Common myeloid progenitor, CD34-positive (primary cell): ENCODE measurements at regions not wholly inside any gene's neighbourhood (a gene's known extent, or its start where the extent isn't known, plus 50 kb on each side); places are given as distances from the start of the nearest gene placed in this dataset.

ENCODE experiments used
- CTCF ChIA-PET: fragments of 350-600 bp; sonication (Branson Sonifier 250); formaldehyde crosslinking; loops from one replicate; lab custom pipeline; 2021; ENCODE audit warnings: antibody characterized with exemption; lab: Charles Lee
- POLR2A ChIA-PET: fragments of 350-600 bp; sonication (Branson Sonifier 250); formaldehyde crosslinking; loops from one replicate; lab custom pipeline; 2021; ENCODE audit warnings: antibody characterized with exemption; lab: Charles Lee
- DNase-seq, 3 donors: peaks; one replicate each; pipeline versions ENCODE4 v3.0.0 to v3.0.0-alpha.2; 2013
- H3K27ac ChIP-seq, 2 experiments: 1 replicate in 1 of 2; 2 replicates in 1 of 2; pipeline ENCODE4 v1.7.0; 2013; ENCODE audit warnings: inconsistent platforms in 2 of 2, low read length in 2 of 2, mild to moderate bottlenecking in 2 of 2, low read depth in 1 of 2, moderate library complexity in 1 of 2; ENCODE audit not compliant: severe bottlenecking in 2 of 2, insufficient read depth in 1 of 2, poor library complexity in 1 of 2
- H3K27me3 ChIP-seq, 5 experiments: replicated peaks in 2 of 5; 1 replicate in 3 of 5; 2 replicates in 2 of 5; pipeline versions ENCODE4 v1.6.1 to v1.7.0; 2013; ENCODE audit warnings: low read length in 4 of 5, mild to moderate bottlenecking in 2 of 5, moderate library complexity in 2 of 5, inconsistent platforms in 1 of 5; ENCODE audit not compliant: insufficient read depth in 5 of 5, control insufficient read depth in 4 of 5
- H3K36me3 ChIP-seq, 4 experiments: 1 replicate in 2 of 4; 2 replicates in 2 of 4; pipeline versions ENCODE4 v1.6.1 to v1.7.0; 2013; ENCODE audit warnings: low read length in 3 of 4, control low read depth in 1 of 4, mild to moderate bottlenecking in 1 of 4; ENCODE audit not compliant: control insufficient read depth in 4 of 4, insufficient read depth in 4 of 4
- H3K4me1 ChIP-seq, 4 experiments: 1 replicate in 3 of 4; 2 replicates in 1 of 4; pipeline versions ENCODE4 v1.6.1 to v1.7.1; 2013; ENCODE audit warnings: low read length in 3 of 4, mild to moderate bottlenecking in 3 of 4, control low read depth in 1 of 4, inconsistent platforms in 1 of 4, moderate library complexity in 1 of 4; ENCODE audit not compliant: control insufficient read depth in 4 of 4, insufficient read depth in 4 of 4; ENCODE audit errors: control extremely low read depth in 1 of 4
- H3K4me3 ChIP-seq, 7 experiments: 1 replicate in 4 of 7; 2 replicates in 3 of 7; pipeline versions ENCODE4 v1.5.1 to v1.7.0; 2013; ENCODE audit warnings: mild to moderate bottlenecking in 7 of 7, low read length in 6 of 7, moderate library complexity in 6 of 7, inconsistent platforms in 2 of 7, low read depth in 2 of 7, control low read depth in 1 of 7; ENCODE audit not compliant: insufficient read depth in 4 of 7, control insufficient read depth in 1 of 7; ENCODE audit errors: extremely low read depth in 1 of 7
- H3K9me3 ChIP-seq, 5 experiments: 1 replicate in 4 of 5; 2 replicates in 1 of 5; pipeline versions ENCODE4 v1.6.1 to v1.7.1; 2013; ENCODE audit warnings: low read length in 4 of 5, mild to moderate bottlenecking in 2 of 5, inconsistent platforms in 1 of 5, low read depth in 1 of 5, moderate library complexity in 1 of 5; ENCODE audit not compliant: control insufficient read depth in 4 of 5, insufficient read depth in 2 of 5; ENCODE audit errors: control extremely low read depth in 1 of 5
- WGBS: methylation state at CpG from one replicate; pipeline ENCODE4 v1.1.5; 2013; ENCODE audit not compliant: insufficient coverage; 5-methylcytosine and 5-hydroxymethylcytosine counted together

- no peak for DNase-seq
- Histone ChIP-seq H3K36me3 (no peaks in the 10 kb centered on the region), H3K9me3 (no peaks in the 10 kb centered on the region), H3K4me3 (no peak overlapping the region), H3K4me1 (no peaks in the 10 kb centered on the region), H3K27me3 (no peaks in the 10 kb centered on the region), H3K27ac (no peak overlapping the region)
- ChIA-PET CTCF (interaction anchor here (0.6 to 1.2 kb wide), 2 partner anchors 36 to 69 kb away, joined by 3 read pairs; no protein-coding TSS in a partner anchor), POLR2A (no interaction called here)
- 97% methylated on average over 2 of the region's 5 CpGs for WGBS
Measured at GRCh38 chr10:61846370-61847031, 55.0 kb upstream of the ARID5B start.

DNA sequence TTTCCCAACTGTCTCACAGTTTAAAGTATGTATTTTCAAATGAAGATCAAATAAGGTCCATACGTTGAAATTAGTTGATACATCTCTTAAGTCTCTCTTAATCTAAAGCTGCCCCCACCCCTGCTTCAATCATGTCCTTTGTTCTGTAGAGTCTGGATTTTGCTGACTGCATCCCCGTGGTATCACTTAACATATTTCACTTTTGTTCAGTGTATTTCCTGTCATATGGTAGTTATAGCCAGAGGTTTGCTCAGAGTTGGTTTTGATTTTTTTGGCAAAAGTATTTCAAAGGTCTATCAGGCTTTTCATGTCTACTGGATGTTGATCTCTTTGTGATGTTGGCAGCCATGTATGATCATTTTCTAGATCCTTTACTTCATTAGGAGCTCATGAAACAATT lies 54.4 kb upstream of the ARID5B start:
- H3K4me3 ChIP-seq, result no peak overlapping the region
- ChIA-PET CTCF (interaction anchor here (0.6 kb wide), 1 partner anchor 35 kb away, joined by 3 read pairs; no protein-coding TSS in a partner anchor), POLR2A (no interaction called here)
- H3K27ac ChIP-seq, result no peak overlapping the region
- DNase-seq, result peak in 1 of 3 donors; percentile 34
- WGBS, result no CpG with 5 or more reads among the region's 2 CpGs
- H3K36me3 ChIP-seq, result no peaks in the 10 kb centered on the region
- H3K4me1 ChIP-seq, result no peaks in the 10 kb centered on the region
- H3K27me3 ChIP-seq, result no peaks in the 10 kb centered on the region
- H3K9me3 ChIP-seq, result no peaks in the 10 kb centered on the region

DNA sequence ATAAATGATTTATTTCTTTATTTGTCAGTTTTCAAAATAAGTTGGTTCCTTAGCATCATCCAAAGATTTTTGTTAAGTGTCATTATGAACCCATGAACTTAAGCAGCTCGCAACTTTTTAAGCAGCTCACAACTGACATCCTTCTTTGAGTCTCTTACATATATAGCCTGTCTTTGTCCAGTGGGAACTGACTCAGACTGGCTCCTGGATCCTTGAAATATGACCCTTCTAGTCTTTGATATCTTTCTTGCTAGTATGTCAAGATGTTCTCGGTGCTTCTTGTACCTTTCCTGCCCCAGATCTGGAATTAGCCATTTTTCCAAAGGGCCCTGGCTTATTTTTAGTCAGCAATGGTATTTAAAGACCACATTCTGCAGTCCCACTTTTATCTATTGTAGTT lies 53.9 kb upstream of the ARID5B start:
- no peaks in the 10 kb centered on the region for H3K27me3 ChIP-seq
- POLR2A ChIA-PET, result no interaction called here
- no peak overlapping the region for H3K27ac ChIP-seq
- CTCF ChIA-PET, result interaction anchor here (0.8 to 1.1 kb wide), 2 partner anchors 11 to 17 kb away, joined by 3 read pairs; no protein-coding TSS in a partner anchor
- no peaks in the 10 kb centered on the region for H3K36me3 ChIP-seq
- H3K4me1 ChIP-seq, result no peaks in the 10 kb centered on the region
- DNase-seq, result no peak
- H3K9me3 ChIP-seq, result no peaks in the 10 kb centered on the region
- H3K4me3 ChIP-seq, result no peak overlapping the region
- WGBS, result 100% methylated on average over 2 of the region's 2 CpGs

GRCh38 chr10:61850376-61850775 lies 51.1 kb upstream of the ARID5B start:
- no peaks in the 10 kb centered on the region for H3K4me1 ChIP-seq
- H3K4me3 ChIP-seq, result no peak overlapping the region
- no peak overlapping the region for H3K27ac ChIP-seq
- no peak for DNase-seq
- no peaks in the 10 kb centered on the region for H3K27me3 ChIP-seq
- no peaks in the 10 kb centered on the region for H3K36me3 ChIP-seq
- CTCF ChIA-PET, result interaction anchor here (1.4 kb wide), 1 partner anchor 13 kb away, joined by 7 read pairs; no protein-coding TSS in a partner anchor
- H3K9me3 ChIP-seq, result no peaks in the 10 kb centered on the region
- POLR2A ChIA-PET, result interaction anchor here (0.8 kb wide), 1 partner anchor 47 kb away, joined by 3 read pairs; no protein-coding TSS in a partner anchor
